ENCODE measurements at regions not wholly inside any gene's neighbourhood (a gene's known extent, or its start where the extent isn't known, plus 50 kb on each side); places are given as distances from the start of the nearest gene placed in this dataset.

DNA sequence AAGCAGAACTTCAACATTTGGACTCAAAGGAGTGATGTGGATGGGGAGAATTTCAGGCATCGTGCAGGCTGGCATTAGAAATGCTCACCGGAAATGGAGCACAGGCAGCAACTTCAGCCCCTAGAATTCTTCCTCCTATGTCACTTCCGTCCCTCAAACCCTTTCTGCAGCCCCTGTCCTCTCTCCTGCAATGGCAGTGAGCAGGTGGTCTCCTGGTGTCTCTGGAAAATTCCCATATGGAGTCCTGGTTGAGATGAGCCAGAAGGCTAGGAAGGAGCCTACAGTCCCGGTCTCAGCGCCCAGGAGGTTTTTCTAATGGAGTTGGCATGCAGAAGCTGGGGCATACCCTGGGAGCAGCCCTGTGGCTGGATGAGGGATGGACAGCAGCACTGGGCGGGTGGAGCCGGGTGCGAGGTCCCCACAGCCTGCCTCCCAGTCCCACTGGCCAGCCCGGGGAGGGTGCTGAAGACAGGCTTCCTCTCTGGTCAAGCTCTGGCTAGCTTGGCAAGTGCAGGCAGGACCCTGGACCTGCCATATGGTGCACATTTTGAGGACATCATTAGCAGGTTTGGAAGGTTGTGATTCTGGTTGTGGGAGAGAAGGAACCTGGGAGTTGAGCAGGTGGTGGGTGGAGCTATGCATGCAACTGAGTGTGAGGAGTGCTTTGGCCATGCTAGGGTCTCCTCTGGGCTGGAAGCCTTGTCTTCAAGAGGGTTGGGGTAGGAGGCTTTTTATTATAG lies 59.8 kb upstream of the B3GAT1 start:
- DNase-seq (ENCODE audit: low spot score) = no peak

DNA sequence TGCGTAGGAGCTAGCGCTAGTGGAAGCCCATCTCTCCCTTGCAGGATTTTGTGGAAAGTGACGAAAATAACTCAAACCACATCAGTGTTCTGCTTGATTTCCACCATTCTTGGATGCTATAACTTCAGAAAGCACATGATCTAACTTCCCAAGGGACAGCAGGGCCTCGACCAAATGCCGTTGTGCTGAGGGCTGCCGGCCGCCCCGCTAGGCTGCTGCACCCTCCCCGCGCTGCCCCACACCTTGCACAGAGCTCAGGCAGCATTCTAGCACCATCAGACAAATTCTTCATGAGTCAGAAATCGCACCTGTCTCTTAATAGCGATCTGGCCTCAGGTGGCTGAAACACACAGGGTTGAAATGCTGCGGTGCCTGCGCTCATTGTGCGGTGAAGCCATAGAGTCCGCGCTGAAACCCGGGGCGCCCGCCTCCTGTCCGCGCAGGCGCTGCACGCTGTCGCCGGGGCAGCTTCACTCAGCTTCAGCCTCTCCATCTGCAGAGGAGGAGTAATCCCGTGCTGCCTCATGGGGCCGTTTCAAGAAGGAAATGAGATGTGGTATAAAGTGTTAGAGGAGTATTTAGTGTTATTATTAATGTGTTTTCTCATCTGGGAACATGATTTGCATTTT lies 59.2 kb upstream of the B3GAT1 start:
- no peak for DNase-seq (ENCODE audit: low spot score)

DNA sequence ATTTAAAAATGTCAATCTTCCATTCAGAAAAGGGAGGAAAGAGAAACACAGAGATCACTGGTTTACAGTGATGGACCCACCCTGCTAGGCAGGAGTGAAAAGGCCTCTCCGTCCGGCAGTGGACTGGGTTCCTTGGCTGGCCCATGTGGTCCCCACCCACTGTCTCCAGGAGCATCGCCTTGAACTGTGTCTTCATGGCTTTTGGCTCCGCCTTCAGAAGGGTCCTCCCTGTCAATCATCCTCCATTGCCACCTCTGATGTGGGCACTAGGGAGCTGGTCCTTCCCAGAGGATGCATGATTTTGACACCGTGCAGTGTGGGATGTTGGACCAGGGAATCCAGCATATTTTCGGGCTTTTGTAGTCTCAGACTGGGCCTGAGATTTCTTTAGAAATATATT lies 58.2 kb upstream of the B3GAT1 start:
- DNase-seq (ENCODE audit: low spot score) = no peak

DNA sequence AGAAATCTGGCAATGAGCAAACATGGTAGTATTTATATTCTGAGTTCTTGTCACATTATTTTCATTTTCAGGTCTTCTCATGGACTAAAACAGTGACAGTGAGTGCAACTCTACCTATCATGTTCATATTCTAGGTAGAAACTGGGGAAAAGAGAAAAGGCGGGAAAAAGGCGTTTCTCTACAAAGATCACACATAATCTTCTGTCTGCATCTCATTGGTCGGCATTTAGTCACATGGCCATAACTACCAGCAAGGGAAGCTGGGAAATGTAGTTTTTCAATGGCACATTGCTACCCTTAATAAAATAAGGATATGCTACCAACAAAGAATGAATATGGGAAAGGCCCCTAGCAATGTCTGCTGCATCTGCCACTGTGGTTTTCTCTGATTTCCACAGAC lies 57.6 kb upstream of the B3GAT1 start:
- no peak for DNase-seq (ENCODE audit: low spot score)

DNA sequence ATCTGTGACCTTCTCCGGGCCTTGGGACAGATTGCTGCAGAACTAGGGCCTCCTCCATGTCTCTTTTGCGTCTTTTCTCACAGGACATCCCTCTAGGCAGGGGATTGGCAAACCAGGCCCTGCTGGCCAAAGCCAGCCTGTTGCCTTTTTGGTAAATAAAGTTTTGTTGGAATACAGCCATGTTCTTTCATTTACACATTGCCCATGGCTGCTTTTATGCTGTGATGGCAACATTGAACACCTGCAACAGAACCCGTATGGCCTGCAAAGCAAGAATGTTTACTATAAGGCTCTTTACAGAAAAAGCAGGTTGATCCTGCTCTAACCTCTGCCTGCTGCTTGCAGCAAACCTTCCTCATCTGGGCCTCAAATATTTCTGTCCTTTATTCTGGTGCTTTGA lies 56.8 kb upstream of the B3GAT1 start:
- no peak for DNase-seq (ENCODE audit: low spot score)

DNA sequence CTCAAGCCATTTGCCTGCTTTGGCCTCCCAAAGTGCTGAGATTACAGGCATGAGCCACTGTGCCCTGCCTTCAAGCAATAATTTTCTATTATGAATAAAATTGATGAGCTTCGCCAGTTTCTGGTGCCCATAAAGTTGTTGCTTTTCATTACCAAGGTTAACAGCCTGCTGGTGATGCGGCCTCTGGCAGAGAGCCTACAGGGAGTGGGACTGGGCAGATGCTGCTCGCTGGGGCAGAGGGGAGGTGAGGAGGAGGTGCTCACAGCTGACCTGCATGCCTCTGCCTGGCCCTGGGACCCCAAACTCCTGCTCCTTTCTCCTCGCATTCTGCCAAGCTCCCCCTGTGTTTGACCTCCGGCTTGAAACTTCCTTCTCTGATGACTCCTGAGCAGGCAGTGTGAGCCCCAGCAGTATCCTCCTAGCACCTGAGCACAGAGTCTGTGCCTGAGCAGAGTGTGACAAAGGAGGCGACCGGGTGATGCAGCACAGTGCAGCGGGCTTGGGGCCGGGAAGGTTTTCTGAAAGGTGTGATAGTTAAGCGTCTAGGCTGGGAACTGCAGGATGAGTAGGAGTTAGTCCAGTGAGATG lies 56.1 kb upstream of the B3GAT1 start:
- DNase-seq (ENCODE audit: low spot score) = no peak

DNA sequence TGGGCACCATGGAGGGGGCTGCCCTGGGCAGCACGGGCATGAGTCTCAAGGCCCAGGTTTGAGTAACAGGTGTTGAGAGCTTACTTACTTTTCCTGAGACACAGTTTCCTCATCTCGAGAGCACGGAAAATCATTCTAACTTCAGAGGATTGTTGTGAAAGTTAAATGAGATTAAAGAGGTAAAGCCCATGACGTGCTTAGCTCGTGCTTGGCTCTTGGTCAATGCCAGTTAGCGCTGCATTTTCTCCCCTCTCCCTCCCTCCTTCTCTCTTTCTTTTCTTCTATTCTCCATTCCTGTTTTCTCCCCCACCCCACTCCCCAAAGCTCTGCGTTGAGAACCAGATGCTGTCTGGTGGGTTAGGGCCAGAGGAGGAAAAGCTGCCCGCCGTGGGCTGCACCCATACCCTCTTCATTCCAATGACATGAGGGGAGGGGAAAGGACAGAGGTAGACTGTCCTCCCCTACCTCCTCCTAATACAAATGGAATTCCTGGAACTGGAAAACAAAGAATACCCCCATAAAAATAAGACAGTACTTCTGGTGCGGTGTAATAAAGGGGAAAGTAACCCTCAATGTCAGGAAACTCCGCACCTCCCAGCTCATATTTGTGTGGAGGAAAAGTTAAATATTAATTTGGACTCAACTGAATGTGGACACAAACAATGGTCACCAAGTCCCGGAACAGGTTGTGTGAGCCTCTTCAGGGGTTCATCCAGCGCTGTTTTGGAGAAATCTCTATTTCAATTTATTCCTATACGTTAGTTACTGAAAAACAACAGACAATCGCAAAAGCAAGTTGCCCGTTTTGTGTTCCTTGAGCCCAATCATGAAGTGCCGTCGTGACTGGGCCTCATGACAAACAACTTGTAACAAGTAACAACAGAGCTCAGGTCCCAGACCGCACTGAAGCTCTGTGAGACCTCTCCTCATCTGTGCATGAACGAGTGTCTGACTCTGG lies 54.8 kb upstream of the B3GAT1 start:
- no peak for DNase-seq (ENCODE audit: low spot score)

DNA sequence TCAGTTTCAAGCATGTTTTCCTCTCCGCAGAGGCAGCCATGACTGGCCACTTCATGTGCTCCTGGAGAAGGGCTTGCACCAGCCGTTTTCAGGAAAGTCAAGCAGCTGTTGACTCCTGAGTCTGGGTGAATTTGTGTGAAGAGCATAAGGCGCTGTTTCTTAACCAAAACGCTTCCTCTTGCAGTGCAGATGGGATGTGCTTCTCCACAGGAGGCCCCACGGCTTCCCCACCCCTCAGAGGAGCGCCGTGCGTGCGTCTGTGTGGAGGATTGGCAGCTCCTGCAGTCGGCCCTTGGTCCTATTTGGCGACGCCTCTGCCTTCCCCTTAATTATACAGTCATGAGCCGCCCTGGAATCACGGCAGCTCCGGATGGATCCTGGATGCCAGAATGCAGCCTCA lies 54.1 kb upstream of the B3GAT1 start:
- no peak for DNase-seq (ENCODE audit: low spot score)

DNA sequence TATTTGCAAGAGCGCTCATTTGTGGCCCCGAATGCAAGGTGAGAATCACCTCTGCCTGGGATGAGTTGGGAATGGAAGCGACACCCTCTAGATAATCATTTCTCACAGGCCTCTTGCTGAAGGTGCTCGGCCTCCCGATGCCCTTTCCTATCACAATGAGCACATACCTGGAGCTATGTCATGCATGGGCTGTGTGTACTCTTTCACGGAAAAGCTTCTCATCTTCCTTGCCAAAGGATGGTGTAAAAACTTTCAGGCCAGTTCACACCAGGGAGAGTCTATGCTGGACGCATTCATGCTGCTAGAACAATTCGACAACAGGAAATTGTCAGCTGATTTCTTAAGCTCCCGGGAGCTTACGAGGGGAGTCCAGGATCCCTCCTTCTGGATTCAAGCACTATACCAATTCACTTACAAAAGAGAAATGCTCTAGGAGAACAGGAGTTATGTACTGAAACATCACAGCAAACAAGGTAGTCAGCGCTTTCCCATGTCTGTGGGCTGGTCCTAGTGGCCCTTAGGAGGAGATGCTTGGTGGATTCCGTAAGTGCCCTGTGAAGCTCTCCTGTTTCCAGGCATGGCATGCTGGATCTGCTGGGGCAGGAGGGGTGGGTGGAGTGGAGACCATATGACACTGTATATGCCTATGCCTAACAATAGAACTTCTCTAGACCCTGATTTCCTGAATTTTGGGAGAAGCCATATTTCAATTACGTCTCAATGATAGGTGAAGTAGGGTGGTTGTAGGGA lies 53.1 kb upstream of the B3GAT1 start:
- DNase-seq (ENCODE audit: low spot score) = no peak

DNA sequence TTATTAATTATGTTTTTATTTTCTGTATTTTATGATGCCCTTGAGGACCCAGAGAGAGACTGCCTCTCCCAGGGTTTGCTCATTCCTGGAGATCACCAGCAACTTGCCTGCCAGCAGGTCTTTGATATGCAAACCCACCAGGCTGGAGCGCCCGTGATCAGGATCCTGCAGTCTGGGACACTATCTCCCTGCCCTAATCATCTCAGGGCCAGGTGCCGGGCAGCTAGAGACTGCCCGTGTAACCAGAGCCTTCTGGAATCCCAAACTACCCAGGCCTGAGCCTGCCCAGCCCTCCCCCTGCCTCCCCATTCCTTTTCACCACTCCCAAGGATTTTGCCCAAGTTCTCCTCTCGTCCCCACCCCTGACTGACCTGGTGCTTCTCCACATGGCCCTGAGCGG lies 52.2 kb upstream of the B3GAT1 start:
- no peak for DNase-seq (ENCODE audit: low spot score)

DNA sequence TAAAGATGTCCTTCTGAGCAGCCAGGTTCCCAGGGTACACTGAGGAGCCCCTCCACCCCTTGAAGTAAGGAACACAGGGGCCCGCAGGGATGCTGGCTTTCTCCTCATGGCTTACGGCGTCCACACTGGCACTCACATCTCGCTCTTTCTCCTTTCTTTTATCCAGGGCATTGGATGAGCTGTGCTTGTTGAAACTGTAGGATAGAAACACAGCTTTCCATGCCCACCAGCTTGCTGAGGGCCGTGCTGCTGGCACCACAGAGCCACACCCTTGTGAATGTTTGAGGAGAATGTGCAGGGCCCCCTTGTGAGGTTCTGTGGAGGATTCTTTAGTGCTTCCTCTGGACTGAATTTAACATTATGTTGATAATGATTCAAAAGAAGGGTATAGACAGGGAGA lies 51.7 kb upstream of the B3GAT1 start:
- no peak for DNase-seq (ENCODE audit: low spot score)
